ENCODE measurements at regions not wholly inside any gene's neighbourhood (a gene's known extent, or its start where the extent isn't known, plus 50 kb on each side); places are given as distances from the start of the nearest gene placed in this dataset.

- Histone ChIP-seq H3K4me3 (ENCODE audit: low read depth, low read length) (no peak overlapping the region), H3K27ac (ENCODE audit: low read depth) (no peak overlapping the region), H3K36me3 (ENCODE audit: insufficient read depth) (no peaks in the 10 kb centered on the region), H3K4me1 (ENCODE audit: insufficient read depth) (no peaks in the 10 kb centered on the region)
- no peak for DNase-seq (ENCODE audit: extremely low spot score)
- WGBS = 66% methylated on average over 6 of the region's 6 CpGs
Observed at GRCh38 chr1:4355839-4356238, 298.6 kb upstream of the AJAP1 start.

- Histone ChIP-seq H3K27ac (ENCODE audit: low read depth) (no peak overlapping the region), H3K4me1 (ENCODE audit: insufficient read depth) (no peaks in the 10 kb centered on the region), H3K36me3 (ENCODE audit: insufficient read depth) (no peaks in the 10 kb centered on the region), H3K4me3 (ENCODE audit: low read depth, low read length) (no peak overlapping the region)
- WGBS = 83% methylated on average over 22 of the region's 22 CpGs
- no peak for DNase-seq (ENCODE audit: extremely low spot score)
Observed at GRCh38 chr1:4362314-4363044, 291.9 kb upstream of the AJAP1 start.

- WGBS = 87% methylated on average over 10 of the region's 10 CpGs
- no peak for DNase-seq (ENCODE audit: extremely low spot score)
- H3K4me3 ChIP-seq (ENCODE audit: low read depth, low read length) = no peak overlapping the region
Observed at GRCh38 chr1:4366091-4366490, 288.3 kb upstream of the AJAP1 start.

GRCh38 chr1:4367230-4367777, 287.1 kb upstream of the AJAP1 start:
- Histone ChIP-seq H3K4me3 (ENCODE audit: low read depth, low read length) (no peak overlapping the region), H3K36me3 (ENCODE audit: insufficient read depth) (no peaks in the 10 kb centered on the region), H3K27ac (ENCODE audit: low read depth) (no peak overlapping the region), H3K4me1 (ENCODE audit: insufficient read depth) (no peaks in the 10 kb centered on the region)
- DNase-seq (ENCODE audit: extremely low spot score) = no peak
- WGBS = 74% methylated on average over 13 of the region's 13 CpGs

More at GRCh38 chr1:4366091-4366490, 288.3 kb upstream of the AJAP1 start:
- Histone ChIP-seq H3K27ac (ENCODE audit: low read depth) (no peak overlapping the region), H3K4me1 (ENCODE audit: insufficient read depth) (no peaks in the 10 kb centered on the region), H3K36me3 (ENCODE audit: insufficient read depth) (no peaks in the 10 kb centered on the region)

- Histone ChIP-seq H3K4me1 (ENCODE audit: insufficient read depth) (no peaks in the 10 kb centered on the region), H3K4me3 (ENCODE audit: low read depth, low read length) (no peak overlapping the region), H3K36me3 (ENCODE audit: insufficient read depth) (no peaks in the 10 kb centered on the region), H3K27ac (ENCODE audit: low read depth) (no peak overlapping the region)
- no peak for DNase-seq (ENCODE audit: extremely low spot score)
- 92% methylated on average over 4 of the region's 4 CpGs for WGBS
Observed at GRCh38 chr1:4369335-4369734, 285.1 kb upstream of the AJAP1 start.

- no peak for DNase-seq (ENCODE audit: extremely low spot score)
- no peaks in the 10 kb centered on the region for H3K36me3 ChIP-seq (ENCODE audit: insufficient read depth)
- no peaks in the 10 kb centered on the region for H3K4me1 ChIP-seq (ENCODE audit: insufficient read depth)
- 83% methylated on average over 6 of the region's 6 CpGs for WGBS
- no peak overlapping the region for H3K27ac ChIP-seq (ENCODE audit: low read depth)
- no peak overlapping the region for H3K4me3 ChIP-seq (ENCODE audit: low read depth, low read length)
Observed at GRCh38 chr1:4371849-4372248, 282.6 kb upstream of the AJAP1 start.

- WGBS = 86% methylated on average over 1 of the region's 1 CpG
- no peaks in the 10 kb centered on the region for H3K4me1 ChIP-seq (ENCODE audit: insufficient read depth)
- H3K27ac ChIP-seq (ENCODE audit: low read depth) = no peak overlapping the region
- no peak for DNase-seq (ENCODE audit: extremely low spot score)
- H3K4me3 ChIP-seq (ENCODE audit: low read depth, low read length) = no peak overlapping the region
- no peaks in the 10 kb centered on the region for H3K36me3 ChIP-seq (ENCODE audit: insufficient read depth)
Observed at GRCh38 chr1:4375812-4376211, 278.6 kb upstream of the AJAP1 start.

- Histone ChIP-seq H3K27ac (ENCODE audit: low read depth) (no peak overlapping the region), H3K36me3 (ENCODE audit: insufficient read depth) (no peaks in the 10 kb centered on the region), H3K4me1 (ENCODE audit: insufficient read depth) (no peaks in the 10 kb centered on the region), H3K4me3 (ENCODE audit: low read depth, low read length) (no peak overlapping the region)
- DNase-seq (ENCODE audit: extremely low spot score) = no peak
- WGBS = 79% methylated on average over 6 of the region's 6 CpGs
Observed at GRCh38 chr1:4379451-4380175, 274.8 kb upstream of the AJAP1 start.

- H3K4me3 ChIP-seq (ENCODE audit: low read depth, low read length) = no peak overlapping the region
- H3K27ac ChIP-seq (ENCODE audit: low read depth) = no peak overlapping the region
- H3K4me1 ChIP-seq (ENCODE audit: insufficient read depth) = no peaks in the 10 kb centered on the region
- WGBS = 48% methylated on average over 3 of the region's 3 CpGs
- DNase-seq (ENCODE audit: extremely low spot score) = no peak
- no peaks in the 10 kb centered on the region for H3K36me3 ChIP-seq (ENCODE audit: insufficient read depth)
Observed at GRCh38 chr1:4380564-4381168, 273.7 kb upstream of the AJAP1 start.

GRCh38 chr1:4393191-4393590, 261.2 kb upstream of the AJAP1 start:
- WGBS = 51% methylated on average over 1 of the region's 1 CpG
- Histone ChIP-seq H3K4me1 (ENCODE audit: insufficient read depth) (no peaks in the 10 kb centered on the region), H3K4me3 (ENCODE audit: low read depth, low read length) (no peak overlapping the region), H3K27ac (ENCODE audit: low read depth) (no peak overlapping the region), H3K36me3 (ENCODE audit: insufficient read depth) (no peaks in the 10 kb centered on the region)
- no peak for DNase-seq (ENCODE audit: extremely low spot score)

- no peak overlapping the region for H3K27ac ChIP-seq (ENCODE audit: low read depth)
Observed at GRCh38 chr1:4394366-4394765, 260.0 kb upstream of the AJAP1 start.

GRCh38 chr1:4395158-4395557, 259.3 kb upstream of the AJAP1 start:
- Histone ChIP-seq H3K4me3 (ENCODE audit: low read depth, low read length) (no peak overlapping the region), H3K27ac (ENCODE audit: low read depth) (no peak overlapping the region), H3K4me1 (ENCODE audit: insufficient read depth) (no peaks in the 10 kb centered on the region), H3K36me3 (ENCODE audit: insufficient read depth) (no peaks in the 10 kb centered on the region)
- no peak for DNase-seq (ENCODE audit: extremely low spot score)
- WGBS = 60% methylated on average over 3 of the region's 3 CpGs

More at GRCh38 chr1:4394366-4394765, 260.0 kb upstream of the AJAP1 start:
- no peak for DNase-seq (ENCODE audit: extremely low spot score)
- WGBS = 80% methylated on average over 8 of the region's 8 CpGs
- H3K36me3 ChIP-seq (ENCODE audit: insufficient read depth) = no peaks in the 10 kb centered on the region
- no peak overlapping the region for H3K4me3 ChIP-seq (ENCODE audit: low read depth, low read length)
- no peaks in the 10 kb centered on the region for H3K4me1 ChIP-seq (ENCODE audit: insufficient read depth)

- no peak overlapping the region for H3K4me3 ChIP-seq (ENCODE audit: low read depth, low read length)
- H3K27ac ChIP-seq (ENCODE audit: low read depth) = no peak overlapping the region
- no peaks in the 10 kb centered on the region for H3K36me3 ChIP-seq (ENCODE audit: insufficient read depth)
- no peak for DNase-seq (ENCODE audit: extremely low spot score)
- H3K4me1 ChIP-seq (ENCODE audit: insufficient read depth) = no peaks in the 10 kb centered on the region
- WGBS = 67% methylated on average over 5 of the region's 5 CpGs
Observed at GRCh38 chr1:4395676-4396075, 258.7 kb upstream of the AJAP1 start.

- no peak for DNase-seq (ENCODE audit: extremely low spot score)
- no peaks in the 10 kb centered on the region for H3K4me1 ChIP-seq (ENCODE audit: insufficient read depth)
- no peak overlapping the region for H3K4me3 ChIP-seq (ENCODE audit: low read depth, low read length)
- no peaks in the 10 kb centered on the region for H3K36me3 ChIP-seq (ENCODE audit: insufficient read depth)
- 65% methylated on average over 9 of the region's 9 CpGs for WGBS
- H3K27ac ChIP-seq (ENCODE audit: low read depth) = no peak overlapping the region
Observed at GRCh38 chr1:4396551-4396950, 257.9 kb upstream of the AJAP1 start.

All from urinary bladder (tissue), 3 donors.